ENCODE measurements at regions not wholly inside any gene's neighbourhood (a gene's known extent, or its start where the extent isn't known, plus 50 kb on each side); places are given as distances from the start of the nearest gene placed in this dataset.

DNA sequence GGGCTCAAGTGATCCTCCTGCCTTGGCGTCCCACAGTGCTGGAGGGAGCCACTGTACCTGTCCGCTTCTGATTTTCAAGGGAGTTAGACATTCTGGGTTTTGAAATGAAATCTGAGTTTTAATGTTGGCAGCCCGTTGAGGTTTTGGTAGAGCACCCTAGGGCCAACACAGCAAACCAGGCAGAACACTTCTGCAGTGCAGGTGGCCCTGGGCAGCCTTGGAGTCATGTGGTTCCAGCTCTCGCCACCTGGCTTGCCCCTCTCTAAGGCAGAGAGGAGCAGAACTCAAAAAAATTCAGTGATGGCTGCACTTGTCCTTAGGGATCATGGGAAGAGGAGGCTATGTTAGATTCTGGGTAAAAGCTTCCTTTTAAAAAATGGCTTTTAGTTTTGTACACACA, 74.9 kb downstream of the CLDN34 start:
- TF ChIP-seq, protein P1, sequence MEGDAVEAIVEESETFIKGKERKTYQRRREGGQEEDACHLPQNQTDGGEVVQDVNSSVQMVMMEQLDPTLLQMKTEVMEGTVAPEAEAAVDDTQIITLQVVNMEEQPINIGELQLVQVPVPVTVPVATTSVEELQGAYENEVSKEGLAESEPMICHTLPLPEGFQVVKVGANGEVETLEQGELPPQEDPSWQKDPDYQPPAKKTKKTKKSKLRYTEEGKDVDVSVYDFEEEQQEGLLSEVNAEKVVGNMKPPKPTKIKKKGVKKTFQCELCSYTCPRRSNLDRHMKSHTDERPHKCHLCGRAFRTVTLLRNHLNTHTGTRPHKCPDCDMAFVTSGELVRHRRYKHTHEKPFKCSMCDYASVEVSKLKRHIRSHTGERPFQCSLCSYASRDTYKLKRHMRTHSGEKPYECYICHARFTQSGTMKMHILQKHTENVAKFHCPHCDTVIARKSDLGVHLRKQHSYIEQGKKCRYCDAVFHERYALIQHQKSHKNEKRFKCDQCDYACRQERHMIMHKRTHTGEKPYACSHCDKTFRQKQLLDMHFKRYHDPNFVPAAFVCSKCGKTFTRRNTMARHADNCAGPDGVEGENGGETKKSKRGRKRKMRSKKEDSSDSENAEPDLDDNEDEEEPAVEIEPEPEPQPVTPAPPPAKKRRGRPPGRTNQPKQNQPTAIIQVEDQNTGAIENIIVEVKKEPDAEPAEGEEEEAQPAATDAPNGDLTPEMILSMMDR (IDR thresholded peaks at IDR 0.05) = no peak
- no peak for TF ChIP-seq EZH2 (IDR thresholded peaks at IDR 0.05)
